Esophagus squamous epithelium (tissue), 4 donors: ENCODE measurements at regions not wholly inside any gene's neighbourhood (a gene's known extent, or its start where the extent isn't known, plus 50 kb on each side); places are given as distances from the start of the nearest gene placed in this dataset.

Experiments
- CTCF ChIP-seq, 6 experiments: fragments of 450-650 bp in 4 of 6; fragments of 200-600 bp in 2 of 6; sonication (generic) in 2 of 6; IDR thresholded peaks; one replicate each; pipeline ENCODE4 v1.5.1; 2016 to 2019; ENCODE audit warnings: antibody characterized with exemption in 6 of 6, mild to moderate bottlenecking in 4 of 6, moderate library complexity in 4 of 6
- POLR2A ChIP-seq, 4 donors: fragments of 450-650 bp; IDR thresholded peaks; one replicate each; pipeline ENCODE4 v1.6.1; 2017; ENCODE audit warnings: antibody characterized with exemption in 4 of 4, mild to moderate bottlenecking in 4 of 4, moderate library complexity in 3 of 4

- TF ChIP-seq CTCF (IDR thresholded peaks at IDR 0.05): no peak
- no peak for TF ChIP-seq POLR2A (IDR thresholded peaks at IDR 0.05)
Observed at GRCh38 chr3:167146911-167147310, 233.2 kb downstream of the ZBBX start.
